Neural progenitor cell (in vitro differentiated cells): ENCODE measurements at regions not wholly inside any gene's neighbourhood (a gene's known extent, or its start where the extent isn't known, plus 50 kb on each side); places are given as distances from the start of the nearest gene placed in this dataset.

Source experiments
- CTCF ChIP-seq: fragments of 200-600 bp; sonication (generic); IDR thresholded peaks from 2 replicates; pipeline ENCODE4 v1.5.1; 2017; ENCODE audit warnings: antibody characterized with exemption, mild to moderate bottlenecking
- EZH2 ChIP-seq: fragments of 200-600 bp; sonication (generic); IDR thresholded peaks from 2 replicates; pipeline ENCODE4 v1.6.1; 2017; ENCODE audit warnings: antibody characterized with exemption, mild to moderate bottlenecking, moderate library complexity

- no peak for TF ChIP-seq CTCF
- TF ChIP-seq EZH2, result no peak
Observed at GRCh38 chr6:67047996-67048395, 1341.0 kb upstream of the EYS start.
